ENCODE measurements at regions not wholly inside any gene's neighbourhood (a gene's known extent, or its start where the extent isn't known, plus 50 kb on each side); places are given as distances from the start of the nearest gene placed in this dataset.
"Not testable (repeated sequence)": the region's sequence is repeated elsewhere in the genome, so short reads cannot be mapped to it uniquely, and the experiment has no call there.

DNA sequence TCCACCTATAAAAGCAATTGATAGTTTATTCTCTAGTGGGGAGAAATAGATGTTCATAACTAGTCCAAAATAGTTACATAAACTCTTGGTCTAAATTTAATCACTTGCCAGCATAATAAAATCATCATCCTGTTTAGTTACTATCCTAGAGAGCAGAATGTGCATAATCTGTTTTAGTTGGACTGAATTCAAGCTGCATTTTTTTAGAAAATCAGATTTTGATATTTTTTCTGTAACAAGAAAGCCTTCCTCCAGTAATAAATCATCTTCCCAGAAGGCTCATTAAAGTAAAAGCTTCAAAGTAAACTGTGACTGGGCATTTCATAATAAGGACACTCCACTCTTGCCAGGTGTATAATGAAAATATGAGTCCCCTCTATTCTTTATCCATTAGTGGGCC, 453.1 kb downstream of the TRAM1L1 start:
- peak overlapping the region; percentile 15 to 70 (median 31) for H3K27ac Mint-ChIP-seq
- no peaks in the 10 kb centered on the region for H3K27me3 Mint-ChIP-seq (ENCODE audit: low read depth)
- TF ChIP-seq CTCF (IDR thresholded peaks at IDR 0.05; ENCODE audit: unreplicated experiment in 3 of 3) = no peak
- no peak overlapping the region for H3K4me3 Mint-ChIP-seq
- H3K4me1 Mint-ChIP-seq = peaks cover 12% of the 10 kb centered on the region
- H3K9me3 Mint-ChIP-seq = no peaks in the 10 kb centered on the region
- H3K36me3 Mint-ChIP-seq (ENCODE audit: low read depth) = no peaks in the 10 kb centered on the region

DNA sequence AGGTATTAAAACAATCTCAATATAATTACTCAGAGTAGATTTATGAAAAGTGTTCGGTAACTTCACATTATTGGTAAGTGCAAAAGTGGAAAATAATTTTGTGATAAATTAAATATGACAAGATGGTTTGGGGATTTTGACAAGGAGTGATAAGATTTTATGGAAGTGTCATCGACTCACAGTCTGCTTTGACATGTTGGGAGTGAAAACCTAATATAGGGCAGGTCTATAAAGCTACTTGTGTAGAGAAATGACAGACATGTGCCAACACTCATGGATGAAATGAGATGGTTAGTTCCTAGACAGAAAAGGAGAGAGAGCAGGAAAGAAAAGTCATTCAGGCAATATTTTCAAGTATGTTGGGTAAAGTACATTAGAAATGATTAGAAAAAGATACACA, 456.8 kb downstream of the TRAM1L1 start:
- Mint-ChIP-seq H3K36me3 (ENCODE audit: low read depth) (no peaks in the 10 kb centered on the region), H3K4me1 (peaks cover 12% of the 10 kb centered on the region), H3K27me3 (ENCODE audit: low read depth) (no peaks in the 10 kb centered on the region), H3K27ac (no peak overlapping the region), H3K9me3 (no peaks in the 10 kb centered on the region), H3K4me3 (no peak overlapping the region)
- no peak for TF ChIP-seq CTCF (IDR thresholded peaks at IDR 0.05; ENCODE audit: unreplicated experiment in 3 of 3)

DNA sequence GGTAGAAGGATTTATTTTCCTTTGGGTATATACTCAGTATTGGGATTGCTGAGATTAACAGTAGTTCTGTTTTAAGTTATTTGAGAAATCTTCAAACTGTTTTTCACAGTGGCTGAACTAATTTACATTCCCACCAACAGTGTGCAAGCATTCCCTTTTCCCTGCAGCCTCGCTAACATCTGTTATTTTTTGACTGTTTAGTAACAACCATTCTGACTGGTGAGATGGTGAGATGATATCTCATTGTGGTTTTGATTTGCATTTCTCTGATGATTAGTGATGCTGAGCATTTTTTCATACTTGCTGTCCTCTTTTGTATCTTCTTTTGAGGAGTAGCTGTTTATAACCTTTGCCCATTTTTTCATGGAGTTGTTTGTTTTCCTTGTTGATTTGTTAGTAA, 457.8 kb downstream of the TRAM1L1 start:
- Mint-ChIP-seq H3K27me3 (ENCODE audit: low read depth) (no peaks in the 10 kb centered on the region), H3K9me3 (no peaks in the 10 kb centered on the region), H3K4me1 (peaks cover 9% of the 10 kb centered on the region), H3K4me3 (no peak overlapping the region), H3K36me3 (ENCODE audit: low read depth) (no peaks in the 10 kb centered on the region), H3K27ac (no peak overlapping the region)
- TF ChIP-seq CTCF (IDR thresholded peaks at IDR 0.05; ENCODE audit: unreplicated experiment in 3 of 3) = no peak

GRCh38 chr4:116619508-116619907, 465.9 kb downstream of the TRAM1L1 start:
- H3K4me1 Mint-ChIP-seq; H3K36me3 Mint-ChIP-seq (ENCODE audit: low read depth); H3K27me3 Mint-ChIP-seq (ENCODE audit: low read depth); H3K9me3 Mint-ChIP-seq: not testable (repeated sequence)
- H3K4me3 Mint-ChIP-seq = peak overlapping the region in 2 of 3 experiments; percentile 30 to 41
- peak overlapping the region in 1 of 3 experiments; percentile 23 for H3K27ac Mint-ChIP-seq

DNA sequence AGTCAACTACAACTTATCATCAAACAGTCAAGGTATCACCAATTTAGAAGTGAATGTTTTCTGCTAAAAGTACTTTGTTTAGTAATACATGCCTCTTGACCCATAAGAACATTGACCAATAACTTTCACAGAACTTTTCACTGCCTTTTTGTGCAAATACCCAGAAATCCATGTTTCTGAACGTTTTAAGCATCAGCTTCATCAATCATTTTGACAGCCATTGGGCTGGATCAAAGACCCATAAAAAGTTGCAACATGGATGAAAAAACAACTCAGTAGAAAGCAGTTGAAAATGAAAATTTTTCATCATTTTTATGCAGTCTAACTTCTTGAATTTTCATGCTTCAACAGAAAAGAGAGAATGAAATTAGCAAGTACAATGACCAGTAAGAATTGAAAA, 466.7 kb downstream of the TRAM1L1 start:
- no peaks in the 10 kb centered on the region for H3K36me3 Mint-ChIP-seq (ENCODE audit: low read depth)
- no peaks in the 10 kb centered on the region for H3K9me3 Mint-ChIP-seq
- no peak overlapping the region for H3K27ac Mint-ChIP-seq
- H3K4me3 Mint-ChIP-seq = no peak overlapping the region
- TF ChIP-seq CTCF (IDR thresholded peaks at IDR 0.05; ENCODE audit: unreplicated experiment in 3 of 3) = no peak
- H3K27me3 Mint-ChIP-seq (ENCODE audit: low read depth) = peaks cover 3% of the 10 kb centered on the region
- no peaks in the 10 kb centered on the region for H3K4me1 Mint-ChIP-seq

DNA sequence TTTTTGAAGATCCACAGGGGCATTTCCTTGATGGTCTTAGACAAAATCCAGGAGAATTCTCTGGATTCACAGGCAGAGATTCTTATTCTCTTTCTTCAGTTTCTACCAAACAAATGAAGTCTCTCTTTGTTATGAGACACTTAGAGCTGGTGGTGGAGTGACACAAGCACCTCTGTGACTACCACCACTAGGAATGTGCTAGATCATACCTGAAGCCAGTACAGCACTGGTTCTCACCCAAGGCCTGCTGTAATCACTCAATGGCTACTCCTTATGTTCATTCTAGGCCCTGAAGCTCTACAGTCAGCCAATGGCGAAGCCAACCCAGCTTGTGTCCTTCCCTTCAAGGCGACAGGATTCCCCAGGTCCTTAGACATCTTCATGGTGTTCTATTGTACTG, 482.3 kb downstream of the TRAM1L1 start:
- TF ChIP-seq CTCF (IDR thresholded peaks at IDR 0.05; ENCODE audit: unreplicated experiment in 3 of 3) = no peak
- H3K36me3 Mint-ChIP-seq (ENCODE audit: low read depth) = no peaks in the 10 kb centered on the region

More for the DNA sequence above, 482.3 kb downstream of the TRAM1L1 start:
- Mint-ChIP-seq H3K27me3 (ENCODE audit: low read depth) (no peaks in the 10 kb centered on the region), H3K27ac (no peak overlapping the region), H3K4me1 (no peaks in the 10 kb centered on the region), H3K4me3 (no peak overlapping the region), H3K9me3 (peaks cover 3% of the 10 kb centered on the region)

All from nephron (organoid).